GM10248 (cell line): ENCODE measurements at regions not wholly inside any gene's neighbourhood (a gene's known extent, or its start where the extent isn't known, plus 50 kb on each side); places are given as distances from the start of the nearest gene placed in this dataset.

Experiments used
- CTCF ChIA-PET: fragments of 300-600 bp; sonication (Branson Sonifier 250); formaldehyde crosslinking; extraction: SDS; loops from one replicate; lab custom pipeline; 2021; ENCODE audit warnings: antibody characterized with exemption; lab: Yijun Ruan, JAX
- POLR2A ChIA-PET: fragments of 350-650 bp; sonication (Branson Sonifier 250); formaldehyde crosslinking; extraction: SDS; loops from one replicate; lab custom pipeline; 2020; ENCODE audit warnings: antibody characterized with exemption; lab: Yijun Ruan, JAX
- DNase-seq: peaks from one replicate; pipeline ENCODE4 v3.0.0; 2012; ENCODE audit errors: extremely low spot score
- TF ChIP-seq, protein P1 (sequence below): IDR thresholded peaks from 2 replicates; pipeline ENCODE4 v1.5.1; 2012; ENCODE audit warnings: mild to moderate bottlenecking, low read depth; ENCODE audit errors: extremely low read depth, missing control alignments, control extremely low read depth

DNA sequence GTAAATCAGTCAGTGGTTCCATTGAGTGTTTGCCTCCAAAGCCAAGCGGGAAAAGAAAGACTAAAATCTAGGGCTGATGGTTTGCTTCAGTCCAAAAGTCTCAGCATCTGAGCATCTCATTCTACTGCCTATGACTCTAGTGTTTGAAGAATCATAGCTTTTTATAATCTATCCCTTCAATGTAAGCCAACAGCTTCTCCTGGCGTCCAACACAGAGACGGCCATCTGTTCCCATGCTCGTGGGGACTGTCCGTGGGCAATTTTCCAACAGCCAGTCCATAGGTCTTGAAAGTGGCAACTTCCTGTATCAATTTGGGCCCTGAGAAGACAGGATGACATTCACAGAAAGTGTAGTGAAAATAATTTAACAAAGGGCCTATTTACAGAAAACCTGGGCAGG is 544.4 kb upstream of the TMEM132C start:
- POLR2A ChIA-PET: no interaction called here
- no peak for DNase-seq
- CTCF ChIA-PET: interaction anchor here (0.8 to 1.6 kb wide), 2 partner anchors 9 to 12 kb away, joined by 3 read pairs; no protein-coding TSS in a partner anchor
- TF ChIP-seq, protein P1, sequence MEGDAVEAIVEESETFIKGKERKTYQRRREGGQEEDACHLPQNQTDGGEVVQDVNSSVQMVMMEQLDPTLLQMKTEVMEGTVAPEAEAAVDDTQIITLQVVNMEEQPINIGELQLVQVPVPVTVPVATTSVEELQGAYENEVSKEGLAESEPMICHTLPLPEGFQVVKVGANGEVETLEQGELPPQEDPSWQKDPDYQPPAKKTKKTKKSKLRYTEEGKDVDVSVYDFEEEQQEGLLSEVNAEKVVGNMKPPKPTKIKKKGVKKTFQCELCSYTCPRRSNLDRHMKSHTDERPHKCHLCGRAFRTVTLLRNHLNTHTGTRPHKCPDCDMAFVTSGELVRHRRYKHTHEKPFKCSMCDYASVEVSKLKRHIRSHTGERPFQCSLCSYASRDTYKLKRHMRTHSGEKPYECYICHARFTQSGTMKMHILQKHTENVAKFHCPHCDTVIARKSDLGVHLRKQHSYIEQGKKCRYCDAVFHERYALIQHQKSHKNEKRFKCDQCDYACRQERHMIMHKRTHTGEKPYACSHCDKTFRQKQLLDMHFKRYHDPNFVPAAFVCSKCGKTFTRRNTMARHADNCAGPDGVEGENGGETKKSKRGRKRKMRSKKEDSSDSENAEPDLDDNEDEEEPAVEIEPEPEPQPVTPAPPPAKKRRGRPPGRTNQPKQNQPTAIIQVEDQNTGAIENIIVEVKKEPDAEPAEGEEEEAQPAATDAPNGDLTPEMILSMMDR: no peak

DNA sequence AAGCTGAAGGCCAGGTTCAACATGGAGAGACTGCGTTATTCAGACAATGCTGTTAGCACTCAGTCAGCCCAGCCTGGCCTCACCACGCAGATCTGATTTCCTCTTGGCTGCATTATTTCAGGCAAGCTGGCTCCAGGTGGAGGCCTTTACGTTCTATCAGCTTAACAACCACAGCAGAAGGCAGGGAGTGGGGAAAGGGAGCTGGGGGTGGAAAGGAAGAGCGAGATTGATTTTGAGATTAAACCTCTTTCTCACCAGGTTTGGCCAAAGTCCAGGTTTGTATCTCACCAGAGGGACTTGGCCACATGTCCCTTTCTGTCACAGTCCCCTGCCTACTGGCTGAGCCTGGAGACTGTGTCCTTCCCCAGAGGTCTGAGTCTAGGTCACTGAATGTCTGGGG is 543.7 kb upstream of the TMEM132C start:
- no peak for DNase-seq
- ChIA-PET POLR2A (no interaction called here), CTCF (interaction anchor here (0.8 kb wide), 1 partner anchor 12 kb away, joined by 3 read pairs; no protein-coding TSS in a partner anchor)
- TF ChIP-seq, protein P1: no peak

DNA sequence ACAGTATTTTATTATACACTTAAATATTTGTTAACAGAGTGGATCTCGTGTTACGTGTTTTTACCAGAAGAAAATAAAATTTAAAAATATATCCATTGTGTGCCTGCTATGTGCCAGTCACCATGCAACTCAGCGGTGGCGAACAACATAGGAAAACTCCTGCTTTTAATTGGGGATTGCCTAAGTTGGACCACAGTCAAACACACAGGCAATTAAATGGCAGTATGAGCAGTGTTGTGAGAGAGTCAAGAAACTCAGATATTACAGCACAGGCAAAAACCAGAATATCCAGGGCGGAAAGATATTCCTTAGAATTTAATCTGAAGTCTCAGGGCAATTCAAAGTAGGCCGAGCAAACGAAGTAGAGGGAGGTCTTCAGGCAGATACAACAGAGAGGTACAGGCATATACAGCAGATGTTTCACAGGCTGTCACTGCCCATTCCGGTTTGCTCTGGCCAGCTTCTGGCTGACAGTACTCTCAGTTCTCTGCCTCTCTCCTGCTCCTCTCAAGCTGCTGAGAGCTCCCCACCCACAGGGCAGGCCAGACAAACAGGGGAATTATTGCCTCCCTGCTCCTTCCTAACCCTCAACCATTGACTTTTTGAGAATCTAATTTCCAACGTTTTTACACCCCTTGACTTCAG is 540.2 kb upstream of the TMEM132C start:
- ChIA-PET POLR2A (no interaction called here), CTCF (no interaction called here)
- DNase-seq: no peak
- TF ChIP-seq, protein P1: no peak

DNA sequence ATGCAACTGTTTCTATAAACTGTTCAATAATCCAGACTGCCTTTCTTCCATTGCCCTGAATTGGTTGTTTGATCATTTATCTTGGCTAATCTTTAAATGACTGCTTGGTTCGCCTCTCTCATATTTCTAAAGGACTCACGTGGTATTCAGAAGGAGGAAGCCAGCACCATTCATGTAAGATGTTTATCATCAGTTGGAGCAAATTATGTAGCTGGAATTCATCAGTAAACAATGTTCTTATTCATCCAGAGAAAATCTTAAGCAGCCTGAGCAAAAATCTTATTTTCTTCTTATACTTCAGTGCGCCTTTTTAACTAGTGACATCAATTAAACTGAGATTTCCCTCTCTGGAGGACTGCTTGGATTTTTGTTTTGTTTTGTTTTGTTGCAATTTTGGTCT is 538.7 kb upstream of the TMEM132C start:
- ChIA-PET POLR2A (no interaction called here), CTCF (no interaction called here)
- DNase-seq: no peak
- TF ChIP-seq, protein P1: no peak

DNA sequence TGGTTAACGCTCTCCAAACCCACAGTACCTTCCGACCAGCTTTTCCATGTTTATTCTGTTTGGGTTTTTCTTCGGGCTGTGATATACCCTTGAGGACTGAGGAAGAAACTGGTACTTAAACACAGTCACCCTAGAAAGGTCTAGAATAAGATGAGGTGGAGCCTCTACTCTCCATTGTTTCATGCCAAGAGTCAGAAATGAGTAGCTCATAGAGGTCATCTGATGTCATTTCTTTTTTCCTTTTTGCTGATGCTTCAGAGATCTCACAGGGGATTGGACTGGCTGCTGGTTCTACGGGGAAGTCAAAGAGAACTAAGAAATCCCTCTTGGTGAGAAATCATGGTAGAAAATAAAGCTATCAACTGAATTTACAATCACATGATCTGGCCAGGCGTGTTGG is 538.2 kb upstream of the TMEM132C start:
- TF ChIP-seq, protein P1: no peak
- CTCF ChIA-PET: no interaction called here
- POLR2A ChIA-PET: no interaction called here
- DNase-seq: no peak

DNA sequence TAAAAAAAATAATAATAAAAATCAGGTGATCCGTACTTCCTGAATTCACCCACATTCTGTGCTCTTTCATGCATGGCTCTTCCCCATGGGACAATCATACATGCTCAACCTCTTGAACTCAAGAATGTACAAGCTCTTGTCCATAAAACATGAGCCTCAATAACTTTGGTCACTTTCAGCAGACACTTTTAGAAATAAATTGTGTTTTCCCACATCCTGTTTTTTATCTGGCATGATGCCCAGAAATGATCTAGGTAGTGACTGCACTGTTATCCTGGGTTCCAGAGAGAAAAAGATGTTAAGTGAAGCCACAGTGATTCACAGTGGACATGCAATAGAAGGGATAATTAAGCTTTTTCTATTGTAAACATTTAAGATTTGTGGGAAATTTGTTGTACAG is 537.6 kb upstream of the TMEM132C start:
- TF ChIP-seq, protein P1: no peak
- POLR2A ChIA-PET: no interaction called here
- CTCF ChIA-PET: no interaction called here
- no peak for DNase-seq
